BLaER1 treated with 17β-estradiol and CSF1 and Interleukin-3, amounts not matched to agents 10 nM and 100 nM (cell line): ENCODE measurements at regions not wholly inside any gene's neighbourhood (a gene's known extent, or its start where the extent isn't known, plus 50 kb on each side); places are given as distances from the start of the nearest gene placed in this dataset.

Experiments used
- H3K27ac ChIP-seq, 11 experiments: shearing (Covaris generic); formaldehyde crosslinking; 2 replicates each; pipeline ENCODE4 v1.8.1; 2022
- H3K27me3 ChIP-seq, 11 experiments: shearing (Covaris generic); formaldehyde crosslinking; 2 replicates each; pipeline ENCODE4 v1.8.1; 2022
- H3K36me3 ChIP-seq, 11 experiments: shearing (Covaris generic); formaldehyde crosslinking; 2 replicates each; pipeline ENCODE4 v1.8.1; 2022
- H3K4me1 ChIP-seq, 10 experiments: shearing (Covaris generic); formaldehyde crosslinking; 2 replicates each; pipeline ENCODE4 v1.8.1; 2022
- H3K4me2 ChIP-seq, 11 experiments: shearing (Covaris generic); formaldehyde crosslinking; 2 replicates each; pipeline ENCODE4 v1.8.1; 2022
- H3K4me3 ChIP-seq, 10 experiments: shearing (Covaris generic); formaldehyde crosslinking; 2 replicates each; pipeline ENCODE4 v1.8.1; 2022
- H3K9ac ChIP-seq, 11 experiments: shearing (Covaris generic); formaldehyde crosslinking; 2 replicates each; pipeline ENCODE4 v1.8.1; 2022
- H3K9me3 ChIP-seq, 11 experiments: shearing (Covaris generic); formaldehyde crosslinking; replicated peaks in 1 of 11; 2 replicates each; pipeline ENCODE4 v1.8.1; 2022
- H4K20me1 ChIP-seq, 11 experiments: shearing (Covaris generic); formaldehyde crosslinking; 2 replicates each; pipeline ENCODE4 v1.8.1; 2022
- Cebpa-rat ChIP-seq, 11 experiments: shearing (Covaris generic); IDR thresholded peaks; 2 replicates each; pipeline ENCODE4 v1.8.1; 2022

- Histone ChIP-seq H4K20me1 (no peaks in the 10 kb centered on the region), H3K9me3 (peaks cover 0 to 11% (median 0%) of the 10 kb centered on the region in 11 experiments; a peak in 5 of 22 replicates), H3K4me1 (no peaks in the 10 kb centered on the region), H3K27me3 (no peaks in the 10 kb centered on the region), H3K4me3 (no peak overlapping the region), H3K4me2 (no peak overlapping the region), H3K36me3 (no peaks in the 10 kb centered on the region), H3K9ac (no peak overlapping the region), H3K27ac (no peak overlapping the region)
- no peak for TF ChIP-seq Cebpa-rat (IDR thresholded peaks at IDR 0.05)
Observed at GRCh38 chr1:187819086-187819485, 990.3 kb downstream of the PLA2G4A start.

- peaks cover under 1 to 9% (median 4%) of the 10 kb centered on the region in 11 experiments; a peak in 8 of 22 replicates for H3K9me3 ChIP-seq
- H3K9ac ChIP-seq: no peak overlapping the region
- H3K4me3 ChIP-seq: no peak overlapping the region
- peaks cover 0 to 26% (median 20%) of the 10 kb centered on the region in 10 experiments; a peak in 14 of 20 replicates for H3K4me1 ChIP-seq
- no peak for TF ChIP-seq Cebpa-rat (IDR thresholded peaks at IDR 0.05)
- no peaks in the 10 kb centered on the region for H4K20me1 ChIP-seq
- no peaks in the 10 kb centered on the region for H3K27me3 ChIP-seq
- H3K4me2 ChIP-seq: no peak overlapping the region
- no peaks in the 10 kb centered on the region for H3K36me3 ChIP-seq
- no peak overlapping the region for H3K27ac ChIP-seq
Observed at GRCh38 chr1:187836557-187836956, 1007.8 kb downstream of the PLA2G4A start.

GRCh38 chr1:187837787-187838186 is 1009.0 kb downstream of the PLA2G4A start:
- no peak for TF ChIP-seq Cebpa-rat (IDR thresholded peaks at IDR 0.05)
- Histone ChIP-seq H3K9me3 (peaks cover 12 to 19% (median 16%) of the 10 kb centered on the region in 11 experiments; a peak in 21 of 22 replicates), H3K4me1 (peaks cover 0 to 26% (median 20%) of the 10 kb centered on the region in 10 experiments; a peak in 14 of 20 replicates), H4K20me1 (no peaks in the 10 kb centered on the region), H3K9ac (no peak overlapping the region), H3K4me2 (no peak overlapping the region), H3K36me3 (no peaks in the 10 kb centered on the region), H3K27ac (no peak overlapping the region), H3K4me3 (no peak overlapping the region), H3K27me3 (no peaks in the 10 kb centered on the region)

GRCh38 chr1:187838335-187839293 is 1009.9 kb downstream of the PLA2G4A start:
- no peaks in the 10 kb centered on the region for H4K20me1 ChIP-seq
- H3K9ac ChIP-seq: no peak overlapping the region
- peaks cover 0 to 26% (median 20%) of the 10 kb centered on the region in 10 experiments; a peak in 14 of 20 replicates for H3K4me1 ChIP-seq
- H3K4me2 ChIP-seq: peak overlapping the region in 6 of 11 experiments; percentile 9 to 61 (median 38); a peak in 9 of 22 replicates
- H3K4me3 ChIP-seq: no peak overlapping the region
- H3K27ac ChIP-seq: peak overlapping the region in 5 of 11 experiments; percentile 9 to 35 (median 23); a peak in 5 of 22 replicates
- no peaks in the 10 kb centered on the region for H3K27me3 ChIP-seq
- TF ChIP-seq Cebpa-rat (IDR thresholded peaks at IDR 0.05): no peak
- H3K36me3 ChIP-seq: no peaks in the 10 kb centered on the region
- H3K9me3 ChIP-seq: peaks cover 19 to 27% (median 24%) of the 10 kb centered on the region in 11 experiments; a peak in 21 of 22 replicates

- Histone ChIP-seq H3K36me3 (no peaks in the 10 kb centered on the region), H3K4me2 (peak overlapping the region in 10 of 11 experiments; percentile 1 to 61 (median 36); a peak in 13 of 22 replicates), H3K4me1 (peaks cover 0 to 26% (median 20%) of the 10 kb centered on the region in 10 experiments; a peak in 14 of 20 replicates), H3K9ac (no peak overlapping the region), H3K9me3 (peaks cover 21 to 32% (median 25%) of the 10 kb centered on the region in 11 experiments; a peak in 21 of 22 replicates), H3K4me3 (no peak overlapping the region), H4K20me1 (no peaks in the 10 kb centered on the region), H3K27me3 (no peaks in the 10 kb centered on the region), H3K27ac (peak overlapping the region in 8 of 11 experiments; percentile 8 to 55 (median 50); a peak in 13 of 22 replicates)
- TF ChIP-seq Cebpa-rat (IDR thresholded peaks at IDR 0.05): peak in 8 of 11 experiments; percentile 13 to 45 (median 34); a peak in 7 of 22 replicates
Observed at GRCh38 chr1:187839873-187840272, 1011.1 kb downstream of the PLA2G4A start.

GRCh38 chr1:187840557-187840956 is 1011.8 kb downstream of the PLA2G4A start:
- Histone ChIP-seq H3K27me3 (no peaks in the 10 kb centered on the region), H4K20me1 (no peaks in the 10 kb centered on the region), H3K4me1 (peaks cover 0 to 32% (median 20%) of the 10 kb centered on the region in 10 experiments; a peak in 14 of 20 replicates), H3K27ac (peak overlapping the region in 8 of 11 experiments; percentile 8 to 55 (median 50); a peak in 12 of 22 replicates), H3K36me3 (no peaks in the 10 kb centered on the region), H3K4me3 (no peak overlapping the region), H3K9ac (no peak overlapping the region), H3K4me2 (peak overlapping the region in 7 of 11 experiments; percentile 14 to 61 (median 45); a peak in 9 of 22 replicates), H3K9me3 (peaks cover 21 to 32% (median 25%) of the 10 kb centered on the region in 11 experiments; a peak in 21 of 22 replicates)
- TF ChIP-seq Cebpa-rat (IDR thresholded peaks at IDR 0.05): no peak

- no peak overlapping the region for H3K9ac ChIP-seq
- H3K27ac ChIP-seq: no peak overlapping the region
- no peak overlapping the region for H3K4me2 ChIP-seq
- H3K4me3 ChIP-seq: no peak overlapping the region
- H4K20me1 ChIP-seq: no peaks in the 10 kb centered on the region
- H3K27me3 ChIP-seq: no peaks in the 10 kb centered on the region
- peaks cover 16 to 32% (median 23%) of the 10 kb centered on the region in 11 experiments; a peak in 21 of 22 replicates for H3K9me3 ChIP-seq
- TF ChIP-seq Cebpa-rat (IDR thresholded peaks at IDR 0.05): no peak
- H3K4me1 ChIP-seq: peaks cover 0 to 46% (median 23%) of the 10 kb centered on the region in 10 experiments; a peak in 14 of 20 replicates
- no peaks in the 10 kb centered on the region for H3K36me3 ChIP-seq
Observed at GRCh38 chr1:187842406-187843165, 1013.8 kb downstream of the PLA2G4A start.

GRCh38 chr1:187844313-187844712 is 1015.6 kb downstream of the PLA2G4A start:
- H3K4me3 ChIP-seq: no peak overlapping the region
- no peaks in the 10 kb centered on the region for H4K20me1 ChIP-seq
- no peaks in the 10 kb centered on the region for H3K27me3 ChIP-seq
- no peak for TF ChIP-seq Cebpa-rat (IDR thresholded peaks at IDR 0.05)
- H3K27ac ChIP-seq: no peak overlapping the region
- H3K9ac ChIP-seq: no peak overlapping the region
- no peak overlapping the region for H3K4me2 ChIP-seq
- peaks cover 16 to 32% (median 23%) of the 10 kb centered on the region in 11 experiments; a peak in 21 of 22 replicates for H3K9me3 ChIP-seq
- H3K4me1 ChIP-seq: peaks cover 0 to 35% (median 17%) of the 10 kb centered on the region in 10 experiments; a peak in 14 of 20 replicates
- H3K36me3 ChIP-seq: no peaks in the 10 kb centered on the region
